GM19025 (cell line): ENCODE measurements at regions not wholly inside any gene's neighbourhood (a gene's known extent, or its start where the extent isn't known, plus 50 kb on each side); places are given as distances from the start of the nearest gene placed in this dataset.

ENCODE experiments used
- ATAC-seq: cut with Tn5 transposase; IDR thresholded peaks from one replicate; pipeline ENCODE4 v1.9.1; 2021; ENCODE audit warnings: mild to moderate bottlenecking, low read depth, moderate library complexity; ENCODE audit not compliant: unreplicated experiment

GRCh38 chr16:48909231-48909630 is 299.3 kb upstream of the N4BP1 start:
- no peak for ATAC-seq

GRCh38 chr16:48907906-48908634 is 298.1 kb upstream of the N4BP1 start:
- ATAC-seq = peak; percentile 74

GRCh38 chr16:48905632-48906505 is 295.9 kb upstream of the N4BP1 start:
- no peak for ATAC-seq

GRCh38 chr16:48904333-48904732 is 294.4 kb upstream of the N4BP1 start:
- no peak for ATAC-seq

GRCh38 chr16:48903039-48903438 is 293.1 kb upstream of the N4BP1 start:
- no peak for ATAC-seq

- no peak for ATAC-seq
Measured at GRCh38 chr16:48901712-48902374, 291.9 kb upstream of the N4BP1 start.

GRCh38 chr16:48899500-48899899 is 289.5 kb upstream of the N4BP1 start:
- no peak for ATAC-seq

- ATAC-seq = no peak
Measured at GRCh38 chr16:48897698-48898205, 287.8 kb upstream of the N4BP1 start.

GRCh38 chr16:48895142-48895541 is 285.2 kb upstream of the N4BP1 start:
- no peak for ATAC-seq

GRCh38 chr16:48892893-48893292 is 282.9 kb upstream of the N4BP1 start:
- ATAC-seq = no peak

- no peak for ATAC-seq
Measured at GRCh38 chr16:48887646-48888210, 277.7 kb upstream of the N4BP1 start.

- ATAC-seq = no peak
Measured at GRCh38 chr16:48885471-48885870, 275.5 kb upstream of the N4BP1 start.

GRCh38 chr16:48881272-48881671 is 271.3 kb upstream of the N4BP1 start:
- ATAC-seq = no peak

GRCh38 chr16:48879223-48880122 is 269.5 kb upstream of the N4BP1 start:
- ATAC-seq = no peak

- no peak for ATAC-seq
Measured at GRCh38 chr16:48877946-48878345, 268.0 kb upstream of the N4BP1 start.

GRCh38 chr16:48870141-48870540 is 260.2 kb upstream of the N4BP1 start:
- ATAC-seq = no peak

GRCh38 chr16:48865520-48865919 is 255.5 kb upstream of the N4BP1 start:
- no peak for ATAC-seq

GRCh38 chr16:48864055-48864454 is 254.1 kb upstream of the N4BP1 start:
- no peak for ATAC-seq

GRCh38 chr16:48862087-48862532 is 252.1 kb upstream of the N4BP1 start:
- no peak for ATAC-seq

GRCh38 chr16:48860341-48860740 is 250.4 kb upstream of the N4BP1 start:
- no peak for ATAC-seq
